Suprapubic skin (tissue), 4 donors: ENCODE measurements at regions not wholly inside any gene's neighbourhood (a gene's known extent, or its start where the extent isn't known, plus 50 kb on each side); places are given as distances from the start of the nearest gene placed in this dataset.

Source experiments
- CTCF ChIP-seq, 2 donors: fragments of 200-600 bp in 1 of 2; fragments of 450-650 bp in 1 of 2; sonication (generic) in 1 of 2; IDR thresholded peaks; one replicate each; pipeline ENCODE4 v1.5.1; 2016 to 2019; ENCODE audit warnings: antibody characterized with exemption in 2 of 2, mild to moderate bottlenecking in 1 of 2, moderate library complexity in 1 of 2
- POLR2A ChIP-seq, 2 donors: fragments of 450-650 bp; IDR thresholded peaks; one replicate each; pipeline ENCODE4 v1.6.1; 2017; ENCODE audit warnings: antibody characterized with exemption in 2 of 2, mild to moderate bottlenecking in 2 of 2, moderate library complexity in 2 of 2
- POLR2AphosphoS5 ChIP-seq, 3 donors: sonication (generic); formaldehyde crosslinking; IDR thresholded peaks; one replicate each; pipeline ENCODE4 v1.6.1; 2017; ENCODE audit warnings: antibody characterized with exemption in 3 of 3

- TF ChIP-seq POLR2A (IDR thresholded peaks at IDR 0.05): no peak
- TF ChIP-seq CTCF (IDR thresholded peaks at IDR 0.05): no peak
- TF ChIP-seq POLR2AphosphoS5 (IDR thresholded peaks at IDR 0.05): no peak
These were observed 474.8 kb downstream of the SHISA9 start for GRCh38 chr16:13376174-13376573.
